Kidney (tissue), 13 donors: ENCODE measurements at regions not wholly inside any gene's neighbourhood (a gene's known extent, or its start where the extent isn't known, plus 50 kb on each side); places are given as distances from the start of the nearest gene placed in this dataset.

Source experiments
- DNase-seq, 5 donors: peaks; one replicate each; pipeline ENCODE4 v3.0.0-alpha.2; 2013 to 2020
- FAIRE-seq: peaks from 2 replicates; lab custom pipeline; 2012; peaks lifted over from hg19 to GRCh38; lab: Jason Lieb, UNC
- H3K27ac ChIP-seq, 2 donors: one replicate each; pipeline ENCODE4 v1.7.0; 2013; ENCODE audit warnings: low read depth in 2 of 2, low read length in 2 of 2, inconsistent platforms in 1 of 2
- H3K27me3 ChIP-seq: one replicate; pipeline ENCODE4 v1.7.1; 2013; ENCODE audit warnings: low read length, inconsistent platforms; ENCODE audit not compliant: control insufficient read depth, insufficient read depth
- H3K36me3 ChIP-seq, 3 donors: one replicate each; pipeline versions ENCODE4 v1.7.0 to v1.7.1; 2013; ENCODE audit warnings: low read length in 3 of 3, control low read depth in 1 of 3, inconsistent platforms in 1 of 3; ENCODE audit not compliant: insufficient read depth in 3 of 3, control insufficient read depth in 2 of 3
- H3K4me1 ChIP-seq, 3 donors: one replicate each; pipeline versions ENCODE4 v1.7.0 to v1.7.1; 2013; ENCODE audit warnings: low read length in 3 of 3, inconsistent platforms in 1 of 3, low read depth in 1 of 3; ENCODE audit not compliant: control insufficient read depth in 2 of 3, insufficient read depth in 2 of 3
- H3K4me3 ChIP-seq, 3 donors: one replicate each; pipeline versions ENCODE4 v1.7.0 to v1.8.1; 2013; ENCODE audit warnings: low read length in 3 of 3, control low read depth in 1 of 3, inconsistent platforms in 1 of 3
- H3K9ac ChIP-seq, 3 donors: one replicate each; pipeline versions ENCODE4 v1.7.0 to v1.7.1; 2013; ENCODE audit warnings: low read length in 3 of 3, control low read depth in 1 of 3, inconsistent platforms in 1 of 3
- H3K9me3 ChIP-seq, 3 donors: one replicate each; pipeline versions ENCODE4 v1.7.0 to v1.7.1; 2013; ENCODE audit warnings: low read length in 3 of 3, control low read depth in 1 of 3, inconsistent platforms in 1 of 3; ENCODE audit not compliant: control insufficient read depth in 2 of 3, insufficient read depth in 1 of 3
- CTCF ChIP-seq: IDR thresholded peaks from 3 replicates; pipeline ENCODE4 v1.5.1; 2012; ENCODE audit warnings: mild to moderate bottlenecking, moderate library complexity, borderline replicate concordance; ENCODE audit not compliant: insufficient read depth; ENCODE audit errors: extremely low read depth
- intact Hi-C: fragments of 100-400 bp; cut with DNase I; formaldehyde crosslinking; loops from one replicate; pipeline ENCODE4 v1.11.1; 2022
- donor health status: control.
- donor health status: control.
- donor health status: control.
- donor health status: control.
- donor health status: control.
- donor health status: DM: yes; HTN: yes; CAD: no.
- donor health status: Normal renal cell carcinoma (clear cell type).

GRCh38 chr16:72552654-72553053 is 380.7 kb upstream of the PMFBP1 start:
- Histone ChIP-seq H3K36me3 (no peaks in the 10 kb centered on the region), H3K4me1 (no peaks in the 10 kb centered on the region), H3K4me3 (no peak overlapping the region), H3K9ac (no peak overlapping the region), H3K27me3 (no peaks in the 10 kb centered on the region), H3K27ac (no peak overlapping the region), H3K9me3 (no peaks in the 10 kb centered on the region)
- intact Hi-C loops, result no loop called here
- TF ChIP-seq CTCF, result no peak
- DNase-seq (no peak), FAIRE-seq (no peak)

GRCh38 chr16:72551649-72552048 is 379.7 kb upstream of the PMFBP1 start:
- no peak for DNase-seq
- no peak overlapping the region for H3K27ac ChIP-seq
- no peak overlapping the region for H3K9ac ChIP-seq
- H3K9me3 ChIP-seq, result no peaks in the 10 kb centered on the region
- no peaks in the 10 kb centered on the region for H3K4me1 ChIP-seq
- intact Hi-C loops, result no loop called here
- H3K36me3 ChIP-seq, result no peaks in the 10 kb centered on the region
- H3K4me3 ChIP-seq, result no peak overlapping the region
- no peak for TF ChIP-seq CTCF
- FAIRE-seq, result no peak
- no peaks in the 10 kb centered on the region for H3K27me3 ChIP-seq

GRCh38 chr16:72549878-72550277 is 377.9 kb upstream of the PMFBP1 start:
- Histone ChIP-seq H3K4me1 (no peaks in the 10 kb centered on the region), H3K9me3 (no peaks in the 10 kb centered on the region), H3K36me3 (no peaks in the 10 kb centered on the region), H3K9ac (no peak overlapping the region), H3K4me3 (no peak overlapping the region), H3K27ac (no peak overlapping the region), H3K27me3 (no peaks in the 10 kb centered on the region)
- DNase-seq, result no peak
- no peak for TF ChIP-seq CTCF
- no peak for FAIRE-seq
- intact Hi-C loops, result no loop called here

- H3K27me3 ChIP-seq, result no peaks in the 10 kb centered on the region
- intact Hi-C loops, result no loop called here
- no peak overlapping the region for H3K4me3 ChIP-seq
- DNase-seq, result no peak
- no peak overlapping the region for H3K9ac ChIP-seq
- FAIRE-seq, result no peak
- TF ChIP-seq CTCF, result no peak
- H3K36me3 ChIP-seq, result no peaks in the 10 kb centered on the region
- H3K27ac ChIP-seq, result no peak overlapping the region
- no peaks in the 10 kb centered on the region for H3K4me1 ChIP-seq
- no peaks in the 10 kb centered on the region for H3K9me3 ChIP-seq
Measured at GRCh38 chr16:72542102-72542501, 370.1 kb upstream of the PMFBP1 start.
